ENCODE measurements at regions not wholly inside any gene's neighbourhood (a gene's known extent, or its start where the extent isn't known, plus 50 kb on each side); places are given as distances from the start of the nearest gene placed in this dataset.

- no peak for TF ChIP-seq CTCF (IDR thresholded peaks at IDR 0.05)
- TF ChIP-seq POLR2A (IDR thresholded peaks at IDR 0.05): no peak
Observed at GRCh38 chr3:112765531-112765930, 81.1 kb downstream of the CD200R1L start.

GRCh38 chr3:112763258-112763657 is 83.4 kb downstream of the CD200R1L start:
- TF ChIP-seq POLR2A (IDR thresholded peaks at IDR 0.05): no peak
- TF ChIP-seq CTCF (IDR thresholded peaks at IDR 0.05): no peak
- no peak for DNase-seq
- H3K4me1 ChIP-seq: no peaks in the 10 kb centered on the region
- H3K27ac ChIP-seq: no peak overlapping the region
- no peaks in the 10 kb centered on the region for H3K27me3 ChIP-seq
- H3K9me3 ChIP-seq: no peaks in the 10 kb centered on the region
- no peaks in the 10 kb centered on the region for H3K36me3 ChIP-seq
- H3K4me3 ChIP-seq: no peak overlapping the region
- intact Hi-C loops (cut with DNase I; ENCODE audit: low total_unique reads): no loop called here

More at GRCh38 chr3:112765531-112765930, 81.1 kb downstream of the CD200R1L start:
- intact Hi-C loops (cut with DNase I; ENCODE audit: low total_unique reads): no loop called here
- Histone ChIP-seq H3K4me3 (no peak overlapping the region), H3K27ac (no peak overlapping the region), H3K4me1 (no peaks in the 10 kb centered on the region), H3K36me3 (no peaks in the 10 kb centered on the region), H3K9me3 (no peaks in the 10 kb centered on the region), H3K27me3 (no peaks in the 10 kb centered on the region)
- no peak for DNase-seq

- DNase-seq: no peak
- intact Hi-C loops (cut with DNase I; ENCODE audit: low total_unique reads): no loop called here
- H3K36me3 ChIP-seq: no peaks in the 10 kb centered on the region
Observed at GRCh38 chr3:112761062-112761638, 85.5 kb downstream of the CD200R1L start.

GRCh38 chr3:112759681-112760080 is 87.0 kb downstream of the CD200R1L start:
- DNase-seq: no peak
- Histone ChIP-seq H3K27me3 (no peaks in the 10 kb centered on the region), H3K36me3 (no peaks in the 10 kb centered on the region), H3K9me3 (no peaks in the 10 kb centered on the region), H3K4me3 (no peak overlapping the region), H3K4me1 (no peaks in the 10 kb centered on the region), H3K27ac (no peak overlapping the region)
- TF ChIP-seq POLR2A (IDR thresholded peaks at IDR 0.05) (no peak), CTCF (IDR thresholded peaks at IDR 0.05) (no peak)
- intact Hi-C loops (cut with DNase I; ENCODE audit: low total_unique reads): no loop called here

More at GRCh38 chr3:112761062-112761638, 85.5 kb downstream of the CD200R1L start:
- no peak overlapping the region for H3K4me3 ChIP-seq
- H3K27me3 ChIP-seq: no peaks in the 10 kb centered on the region
- H3K4me1 ChIP-seq: no peaks in the 10 kb centered on the region
- no peak for TF ChIP-seq POLR2A (IDR thresholded peaks at IDR 0.05)
- no peak for TF ChIP-seq CTCF (IDR thresholded peaks at IDR 0.05)
- no peak overlapping the region for H3K27ac ChIP-seq
- H3K9me3 ChIP-seq: no peaks in the 10 kb centered on the region

- Histone ChIP-seq H3K4me1 (no peaks in the 10 kb centered on the region), H3K27me3 (no peaks in the 10 kb centered on the region), H3K4me3 (no peak overlapping the region), H3K36me3 (no peaks in the 10 kb centered on the region), H3K9me3 (no peaks in the 10 kb centered on the region), H3K27ac (no peak overlapping the region)
- TF ChIP-seq POLR2A (IDR thresholded peaks at IDR 0.05): no peak
- no peak for TF ChIP-seq CTCF (IDR thresholded peaks at IDR 0.05)
- DNase-seq: no peak
- intact Hi-C loops (cut with DNase I; ENCODE audit: low total_unique reads): no loop called here
Observed at GRCh38 chr3:112759210-112759609, 87.5 kb downstream of the CD200R1L start.

Measured in uterus (tissue), 3 donors.